Kidney epithelial cell (primary cell): ENCODE measurements at regions not wholly inside any gene's neighbourhood (a gene's known extent, or its start where the extent isn't known, plus 50 kb on each side); places are given as distances from the start of the nearest gene placed in this dataset.

Experiments used
- DNase-seq: peaks from one replicate; pipeline ENCODE4 v3.0.0-alpha.2; 2010; ENCODE audit warnings: low read depth
- H3K27me3 ChIP-seq: 2 replicates; pipeline ENCODE4 v1.6.0; 2011; ENCODE audit warnings: low read length; ENCODE audit not compliant: control insufficient read depth, insufficient read depth
- H3K36me3 ChIP-seq: 2 replicates; pipeline ENCODE4 v1.5.1; 2011; ENCODE audit warnings: low read length; ENCODE audit not compliant: control insufficient read depth, insufficient read depth
- H3K4me3 ChIP-seq: 2 replicates; pipeline ENCODE4 v1.5.1; 2011; ENCODE audit warnings: low read depth, mild to moderate bottlenecking, control low read depth, low read length
- TF ChIP-seq, protein P1 (sequence below): IDR thresholded peaks from 2 replicates; pipeline ENCODE4 v1.5.1; 2011; ENCODE audit warnings: mild to moderate bottlenecking, moderate library complexity, low read length, control low read depth, inconsistent platforms; ENCODE audit not compliant: insufficient read depth, poor library complexity, severe bottlenecking

- Histone ChIP-seq H3K27me3 (no peaks in the 10 kb centered on the region), H3K4me3 (no peak overlapping the region), H3K36me3 (no peaks in the 10 kb centered on the region)
- TF ChIP-seq, protein P1, sequence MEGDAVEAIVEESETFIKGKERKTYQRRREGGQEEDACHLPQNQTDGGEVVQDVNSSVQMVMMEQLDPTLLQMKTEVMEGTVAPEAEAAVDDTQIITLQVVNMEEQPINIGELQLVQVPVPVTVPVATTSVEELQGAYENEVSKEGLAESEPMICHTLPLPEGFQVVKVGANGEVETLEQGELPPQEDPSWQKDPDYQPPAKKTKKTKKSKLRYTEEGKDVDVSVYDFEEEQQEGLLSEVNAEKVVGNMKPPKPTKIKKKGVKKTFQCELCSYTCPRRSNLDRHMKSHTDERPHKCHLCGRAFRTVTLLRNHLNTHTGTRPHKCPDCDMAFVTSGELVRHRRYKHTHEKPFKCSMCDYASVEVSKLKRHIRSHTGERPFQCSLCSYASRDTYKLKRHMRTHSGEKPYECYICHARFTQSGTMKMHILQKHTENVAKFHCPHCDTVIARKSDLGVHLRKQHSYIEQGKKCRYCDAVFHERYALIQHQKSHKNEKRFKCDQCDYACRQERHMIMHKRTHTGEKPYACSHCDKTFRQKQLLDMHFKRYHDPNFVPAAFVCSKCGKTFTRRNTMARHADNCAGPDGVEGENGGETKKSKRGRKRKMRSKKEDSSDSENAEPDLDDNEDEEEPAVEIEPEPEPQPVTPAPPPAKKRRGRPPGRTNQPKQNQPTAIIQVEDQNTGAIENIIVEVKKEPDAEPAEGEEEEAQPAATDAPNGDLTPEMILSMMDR = no peak
- DNase-seq = no peak
Measured at GRCh38 chr2:116416731-116417377, 1397.6 kb upstream of the DDX18 start.

- H3K27me3 ChIP-seq = no peaks in the 10 kb centered on the region
- TF ChIP-seq, protein P1 = no peak
- DNase-seq = no peak
Measured at GRCh38 chr2:116435648-116436047, 1378.8 kb upstream of the DDX18 start.

GRCh38 chr2:116440104-116440653, 1374.3 kb upstream of the DDX18 start:
- no peaks in the 10 kb centered on the region for H3K27me3 ChIP-seq
- no peaks in the 10 kb centered on the region for H3K36me3 ChIP-seq
- DNase-seq = no peak
- no peak overlapping the region for H3K4me3 ChIP-seq
- TF ChIP-seq, protein P1 = no peak

More at GRCh38 chr2:116435648-116436047, 1378.8 kb upstream of the DDX18 start:
- Histone ChIP-seq H3K4me3 (no peak overlapping the region), H3K36me3 (no peaks in the 10 kb centered on the region)

DNA sequence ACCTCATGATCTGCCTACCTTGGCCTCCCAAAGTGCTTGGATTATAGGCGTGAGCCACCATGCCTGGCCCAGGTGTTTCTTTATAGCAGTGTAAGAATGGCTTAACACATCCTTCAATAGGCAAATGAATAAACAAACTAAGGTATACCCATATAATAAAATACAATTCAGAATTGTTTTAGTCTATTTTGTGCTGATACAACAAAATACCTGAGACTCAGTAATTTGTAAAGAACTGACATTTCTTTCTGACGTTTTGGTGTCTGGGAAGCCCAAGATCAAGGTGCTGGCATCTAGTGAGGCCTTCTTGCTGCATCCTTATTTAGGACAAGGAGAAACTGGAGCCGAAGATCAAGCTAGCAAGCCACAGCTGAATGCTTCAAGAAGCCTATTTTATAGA, 1372.1 kb upstream of the DDX18 start:
- Histone ChIP-seq H3K4me3 (no peak overlapping the region), H3K27me3 (no peaks in the 10 kb centered on the region), H3K36me3 (no peaks in the 10 kb centered on the region)
- no peak for DNase-seq
- TF ChIP-seq, protein P1 = no peak

DNA sequence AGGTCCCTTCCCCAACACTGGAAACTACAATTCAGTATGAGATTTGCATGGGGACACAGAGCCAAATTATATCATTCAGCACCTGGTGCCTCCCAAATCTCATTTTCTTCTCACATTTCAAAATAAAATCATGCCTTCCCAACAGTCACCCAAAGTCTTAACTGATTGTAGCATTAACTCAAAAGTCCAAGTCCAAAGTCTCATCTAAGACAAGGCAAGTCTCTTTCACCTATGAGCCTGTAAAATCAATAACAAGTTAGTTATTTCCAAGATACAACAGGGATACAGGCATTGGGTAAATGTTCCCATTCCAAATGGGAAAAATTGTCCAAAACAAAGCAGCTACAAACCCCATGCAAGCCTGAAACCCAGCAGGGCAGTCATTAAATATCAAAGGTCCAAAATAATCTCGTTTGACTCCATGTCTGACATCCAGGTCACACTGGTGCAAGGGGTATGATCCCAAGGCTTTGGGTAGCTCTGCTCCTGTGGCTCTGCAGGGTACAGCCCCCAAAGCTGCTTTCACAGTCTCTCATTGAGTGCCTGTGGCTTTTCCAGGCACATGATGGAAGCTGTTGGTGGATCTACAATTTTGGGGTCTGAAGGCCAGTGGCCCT, 1370.1 kb upstream of the DDX18 start:
- no peak for DNase-seq
- TF ChIP-seq, protein P1 = no peak
- H3K4me3 ChIP-seq = no peak overlapping the region
- H3K27me3 ChIP-seq = no peaks in the 10 kb centered on the region
- H3K36me3 ChIP-seq = no peaks in the 10 kb centered on the region

GRCh38 chr2:116450990-116451389, 1363.5 kb upstream of the DDX18 start:
- H3K36me3 ChIP-seq = no peaks in the 10 kb centered on the region
- no peak for DNase-seq
- TF ChIP-seq, protein P1 = no peak
- no peaks in the 10 kb centered on the region for H3K27me3 ChIP-seq
- H3K4me3 ChIP-seq = no peak overlapping the region
